ENCODE measurements at regions not wholly inside any gene's neighbourhood (a gene's known extent, or its start where the extent isn't known, plus 50 kb on each side); places are given as distances from the start of the nearest gene placed in this dataset.

DNA sequence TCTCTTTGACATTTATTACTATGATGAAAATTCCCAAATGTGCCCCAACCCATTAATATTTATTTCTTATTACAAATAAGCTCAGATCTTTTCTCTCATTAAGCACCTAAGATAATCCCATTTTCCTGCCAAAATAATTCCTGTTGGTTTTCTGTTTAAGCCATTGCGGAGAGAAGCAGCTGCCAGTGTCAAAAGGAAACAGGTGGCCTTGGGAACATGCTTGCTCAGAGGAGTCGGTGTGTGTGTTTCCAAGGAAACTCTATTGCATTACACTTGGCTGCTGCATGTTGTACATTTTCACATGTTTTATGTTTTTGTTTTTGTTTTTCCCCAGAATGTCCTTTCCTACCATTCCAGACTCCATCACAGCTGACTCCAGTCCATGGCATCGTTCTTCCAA lies 56.4 kb downstream of the CD24 start:
- Histone ChIP-seq H3K27ac (no peak overlapping the region), H3K36me3 (no peaks in the 10 kb centered on the region), H3K4me1 (no peaks in the 10 kb centered on the region), H3K27me3 (no peaks in the 10 kb centered on the region), H3K4me3 (no peak overlapping the region), H3K9me3 (no peaks in the 10 kb centered on the region)
- no peak for DNase-seq (ENCODE audit: extremely low spot score in 2 of 2)
- TF ChIP-seq, protein P1, sequence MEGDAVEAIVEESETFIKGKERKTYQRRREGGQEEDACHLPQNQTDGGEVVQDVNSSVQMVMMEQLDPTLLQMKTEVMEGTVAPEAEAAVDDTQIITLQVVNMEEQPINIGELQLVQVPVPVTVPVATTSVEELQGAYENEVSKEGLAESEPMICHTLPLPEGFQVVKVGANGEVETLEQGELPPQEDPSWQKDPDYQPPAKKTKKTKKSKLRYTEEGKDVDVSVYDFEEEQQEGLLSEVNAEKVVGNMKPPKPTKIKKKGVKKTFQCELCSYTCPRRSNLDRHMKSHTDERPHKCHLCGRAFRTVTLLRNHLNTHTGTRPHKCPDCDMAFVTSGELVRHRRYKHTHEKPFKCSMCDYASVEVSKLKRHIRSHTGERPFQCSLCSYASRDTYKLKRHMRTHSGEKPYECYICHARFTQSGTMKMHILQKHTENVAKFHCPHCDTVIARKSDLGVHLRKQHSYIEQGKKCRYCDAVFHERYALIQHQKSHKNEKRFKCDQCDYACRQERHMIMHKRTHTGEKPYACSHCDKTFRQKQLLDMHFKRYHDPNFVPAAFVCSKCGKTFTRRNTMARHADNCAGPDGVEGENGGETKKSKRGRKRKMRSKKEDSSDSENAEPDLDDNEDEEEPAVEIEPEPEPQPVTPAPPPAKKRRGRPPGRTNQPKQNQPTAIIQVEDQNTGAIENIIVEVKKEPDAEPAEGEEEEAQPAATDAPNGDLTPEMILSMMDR (IDR thresholded peaks at IDR 0.05), result no peak
- no peak for TF ChIP-seq POLR2AphosphoS5 (IDR thresholded peaks at IDR 0.05; ENCODE audit: insufficient read depth in 1 of 2, low read depth in 1 of 2)
- TF ChIP-seq POLR2A (IDR thresholded peaks at IDR 0.05), result no peak
- intact Hi-C loops (cut with DNase I), result no loop called here

DNA sequence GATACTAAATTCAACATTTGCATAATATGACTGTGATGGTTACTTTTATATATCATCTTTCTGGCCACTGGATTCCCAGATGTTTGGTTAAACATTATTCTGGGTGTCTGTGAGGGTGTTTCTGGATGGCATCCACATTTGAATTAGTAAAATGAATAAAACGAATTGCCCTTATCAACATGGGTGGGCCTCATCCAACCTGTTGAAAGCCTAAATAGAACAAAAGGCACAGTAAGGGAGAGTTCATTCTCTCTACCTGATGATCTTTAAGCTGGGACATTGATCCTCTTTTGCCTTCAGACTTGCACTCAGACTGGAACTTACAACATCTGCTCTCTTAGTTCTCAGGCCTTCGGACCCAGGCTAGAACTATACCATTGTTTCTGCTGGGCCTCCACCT lies 57.6 kb downstream of the CD24 start:
- TF ChIP-seq POLR2A (IDR thresholded peaks at IDR 0.05), result no peak
- TF ChIP-seq POLR2AphosphoS5 (IDR thresholded peaks at IDR 0.05; ENCODE audit: insufficient read depth in 1 of 2, low read depth in 1 of 2), result no peak
- TF ChIP-seq, protein P1 (IDR thresholded peaks at IDR 0.05), result no peak
- no peak for DNase-seq (ENCODE audit: extremely low spot score in 2 of 2)
- Histone ChIP-seq H3K4me1 (peaks cover 6% of the 10 kb centered on the region), H3K4me3 (no peak overlapping the region), H3K9me3 (no peaks in the 10 kb centered on the region), H3K27me3 (no peaks in the 10 kb centered on the region), H3K27ac (no peak overlapping the region), H3K36me3 (no peaks in the 10 kb centered on the region)
- intact Hi-C loops (cut with DNase I), result no loop called here

DNA sequence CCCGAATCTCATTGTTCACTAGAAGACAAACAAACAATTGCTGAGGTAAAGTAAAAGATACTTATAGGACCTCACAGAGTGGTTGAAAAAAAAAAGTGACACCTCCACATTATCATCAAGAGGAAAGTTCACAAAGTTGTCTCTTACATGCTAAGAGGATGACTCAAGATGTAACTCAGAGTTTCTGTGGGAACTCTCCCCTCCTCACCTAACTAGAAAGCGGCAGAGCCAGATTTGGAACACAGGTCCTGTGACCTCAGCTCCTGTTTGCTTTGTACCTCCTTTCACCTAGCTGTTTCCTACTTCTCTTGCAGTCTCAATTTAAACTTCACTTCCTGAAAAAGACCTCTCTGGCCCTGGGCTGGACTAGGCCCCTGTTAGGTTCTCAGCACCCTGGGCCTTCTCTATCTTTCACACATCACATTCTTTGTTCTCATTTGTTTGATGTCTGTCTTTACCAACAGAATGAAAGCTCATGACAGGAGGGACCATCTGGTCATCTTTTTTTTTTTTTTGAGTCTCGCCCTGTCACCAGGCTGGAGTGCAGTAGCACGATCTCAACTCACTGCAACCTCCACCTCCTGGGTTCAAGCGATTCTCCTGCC lies 60.8 kb downstream of the CD24 start:
- Histone ChIP-seq H3K9me3 (no peaks in the 10 kb centered on the region), H3K36me3 (no peaks in the 10 kb centered on the region), H3K4me3 (no peak overlapping the region), H3K27me3 (no peaks in the 10 kb centered on the region), H3K27ac (peak overlapping the region; percentile 7), H3K4me1 (peaks cover 13% of the 10 kb centered on the region)
- TF ChIP-seq, protein P1 (IDR thresholded peaks at IDR 0.05), result no peak
- TF ChIP-seq POLR2AphosphoS5 (IDR thresholded peaks at IDR 0.05; ENCODE audit: insufficient read depth in 1 of 2, low read depth in 1 of 2), result no peak
- no peak for TF ChIP-seq POLR2A (IDR thresholded peaks at IDR 0.05)
- DNase-seq (ENCODE audit: extremely low spot score in 2 of 2), result no peak
- intact Hi-C loops (cut with DNase I), result no loop called here

DNA sequence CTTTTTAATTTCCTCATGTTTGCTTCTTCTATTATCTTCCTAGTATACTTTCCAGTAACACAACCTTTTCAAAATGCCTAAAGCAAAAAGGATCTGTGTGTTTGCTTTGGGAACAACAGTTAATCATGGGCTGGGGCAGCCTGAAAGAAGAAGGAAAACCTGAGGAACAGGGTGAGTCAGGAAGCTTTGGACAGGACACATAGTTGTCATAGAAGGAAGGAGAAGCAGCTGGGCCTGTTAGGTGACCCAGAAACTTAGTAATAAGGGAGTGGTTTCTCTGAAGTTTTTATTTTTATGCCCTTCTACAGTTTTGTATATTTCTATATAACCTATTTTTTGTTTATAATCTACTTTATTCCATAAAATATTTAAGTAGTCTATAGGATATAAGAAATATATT lies 61.4 kb downstream of the CD24 start:
- DNase-seq (ENCODE audit: extremely low spot score in 2 of 2), result no peak
- H3K4me1 ChIP-seq, result peaks cover 16% of the 10 kb centered on the region

DNA sequence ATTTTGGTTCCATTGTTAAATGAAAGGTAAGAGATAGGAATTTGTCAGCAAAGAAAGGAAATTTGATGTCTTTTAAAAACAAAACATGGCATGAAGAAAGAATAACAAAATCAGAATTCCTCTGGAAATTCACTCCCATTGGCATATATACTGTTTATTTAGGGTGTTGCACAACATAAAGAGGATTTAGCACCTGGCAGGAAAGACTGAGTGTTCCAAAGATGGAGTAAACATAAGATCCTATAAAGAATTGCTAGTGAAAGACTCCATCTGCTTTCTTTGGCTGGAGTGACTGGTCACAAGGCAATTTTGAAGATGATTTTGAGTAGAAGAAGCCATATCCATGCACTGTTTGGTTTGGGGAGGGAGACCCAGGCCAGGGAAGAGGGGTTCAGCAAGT lies 62.4 kb downstream of the CD24 start:
- intact Hi-C loops (cut with DNase I), result no loop called here
- no peak overlapping the region for H3K4me3 ChIP-seq
- peaks cover 17% of the 10 kb centered on the region for H3K4me1 ChIP-seq
- no peaks in the 10 kb centered on the region for H3K27me3 ChIP-seq
- DNase-seq (ENCODE audit: extremely low spot score in 2 of 2), result no peak
- TF ChIP-seq, protein P1 (IDR thresholded peaks at IDR 0.05), result no peak
- no peak for TF ChIP-seq POLR2A (IDR thresholded peaks at IDR 0.05)
- no peak for TF ChIP-seq POLR2AphosphoS5 (IDR thresholded peaks at IDR 0.05; ENCODE audit: insufficient read depth in 1 of 2, low read depth in 1 of 2)
- H3K9me3 ChIP-seq, result no peaks in the 10 kb centered on the region
- no peaks in the 10 kb centered on the region for H3K36me3 ChIP-seq
- H3K27ac ChIP-seq, result peak overlapping the region; percentile 61

More for the DNA sequence above, 61.4 kb downstream of the CD24 start:
- intact Hi-C loops (cut with DNase I), result no loop called here
- Histone ChIP-seq H3K4me3 (no peak overlapping the region), H3K9me3 (no peaks in the 10 kb centered on the region), H3K27me3 (no peaks in the 10 kb centered on the region), H3K27ac (peak overlapping the region; percentile 7), H3K36me3 (no peaks in the 10 kb centered on the region)
- TF ChIP-seq, protein P1 (IDR thresholded peaks at IDR 0.05), result no peak
- TF ChIP-seq POLR2A (IDR thresholded peaks at IDR 0.05) (no peak), POLR2AphosphoS5 (IDR thresholded peaks at IDR 0.05; ENCODE audit: insufficient read depth in 1 of 2, low read depth in 1 of 2) (peak in 1 of 2 donors; percentile 73)
